AG09319 (cell line): ENCODE measurements at regions not wholly inside any gene's neighbourhood (a gene's known extent, or its start where the extent isn't known, plus 50 kb on each side); places are given as distances from the start of the nearest gene placed in this dataset.
"Not testable (repeated sequence)": the region's sequence is repeated elsewhere in the genome, so short reads cannot be mapped to it uniquely, and the experiment has no call there.

Experiments used
- DNase-seq: peaks from one replicate; pipeline ENCODE4 v3.0.0-alpha.2; 2010; ENCODE audit warnings: low read depth; ENCODE audit errors: extremely low read depth
- TF ChIP-seq, protein P1 (sequence below): IDR thresholded peaks from 2 replicates; pipeline ENCODE4 v1.5.1; 2011; ENCODE audit warnings: low read depth, mild to moderate bottlenecking, inconsistent platforms, low read length, moderate library complexity

DNA sequence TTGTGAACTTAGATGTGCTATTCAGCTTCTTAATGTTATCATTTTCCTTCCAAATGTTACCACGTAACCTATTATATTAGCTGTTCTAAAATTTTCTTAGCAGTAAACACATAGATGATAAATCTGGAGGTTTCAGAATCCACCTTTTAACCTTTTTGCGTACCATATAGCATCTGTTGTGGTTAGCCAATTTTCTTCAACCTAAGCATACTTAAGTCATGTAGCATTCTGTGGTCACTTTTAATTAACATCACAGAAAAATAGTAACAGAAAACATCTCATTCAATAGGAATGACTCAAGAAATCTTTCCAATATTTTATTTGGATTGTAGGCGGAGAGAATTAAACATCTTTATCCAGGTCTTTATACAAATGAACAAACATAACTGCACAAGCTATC is 1465.3 kb upstream of the GBE1 start:
- no peak for DNase-seq
- TF ChIP-seq, protein P1, sequence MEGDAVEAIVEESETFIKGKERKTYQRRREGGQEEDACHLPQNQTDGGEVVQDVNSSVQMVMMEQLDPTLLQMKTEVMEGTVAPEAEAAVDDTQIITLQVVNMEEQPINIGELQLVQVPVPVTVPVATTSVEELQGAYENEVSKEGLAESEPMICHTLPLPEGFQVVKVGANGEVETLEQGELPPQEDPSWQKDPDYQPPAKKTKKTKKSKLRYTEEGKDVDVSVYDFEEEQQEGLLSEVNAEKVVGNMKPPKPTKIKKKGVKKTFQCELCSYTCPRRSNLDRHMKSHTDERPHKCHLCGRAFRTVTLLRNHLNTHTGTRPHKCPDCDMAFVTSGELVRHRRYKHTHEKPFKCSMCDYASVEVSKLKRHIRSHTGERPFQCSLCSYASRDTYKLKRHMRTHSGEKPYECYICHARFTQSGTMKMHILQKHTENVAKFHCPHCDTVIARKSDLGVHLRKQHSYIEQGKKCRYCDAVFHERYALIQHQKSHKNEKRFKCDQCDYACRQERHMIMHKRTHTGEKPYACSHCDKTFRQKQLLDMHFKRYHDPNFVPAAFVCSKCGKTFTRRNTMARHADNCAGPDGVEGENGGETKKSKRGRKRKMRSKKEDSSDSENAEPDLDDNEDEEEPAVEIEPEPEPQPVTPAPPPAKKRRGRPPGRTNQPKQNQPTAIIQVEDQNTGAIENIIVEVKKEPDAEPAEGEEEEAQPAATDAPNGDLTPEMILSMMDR: no peak

DNA sequence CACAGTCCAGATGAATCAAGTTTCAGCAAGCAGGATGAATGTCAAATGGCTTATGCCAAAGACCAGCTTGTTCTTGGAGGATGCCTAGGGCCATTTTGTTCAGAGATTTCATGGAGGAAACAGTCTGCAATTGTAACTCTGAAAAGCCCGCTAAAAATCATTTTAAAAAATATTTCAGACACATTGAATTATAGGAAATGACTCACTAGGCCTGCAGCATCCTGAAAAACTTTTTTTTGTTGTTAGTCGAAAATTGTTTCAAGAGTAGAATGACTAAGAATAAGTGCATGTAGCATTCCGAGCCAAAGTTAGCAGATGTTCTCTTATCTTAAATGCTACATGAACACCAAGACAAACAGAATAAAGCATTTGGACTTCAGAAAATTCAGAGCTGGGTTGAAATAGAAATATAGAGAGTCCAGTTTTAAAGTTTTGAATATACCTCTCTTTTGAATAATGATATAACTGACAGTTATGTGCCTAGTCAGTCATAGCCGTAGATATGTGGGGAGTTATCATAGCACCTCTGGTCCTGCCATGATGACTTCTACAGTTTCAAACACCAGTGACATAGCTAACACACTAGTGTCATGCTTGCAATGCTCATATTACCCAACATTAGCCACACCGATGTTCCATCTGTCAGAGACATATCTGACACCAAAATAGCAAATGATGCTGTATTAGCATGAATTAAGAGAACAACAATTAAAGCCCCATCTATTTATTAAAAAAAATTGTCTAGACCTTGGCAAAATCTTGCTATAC is 1462.8 kb upstream of the GBE1 start:
- no peak for DNase-seq
- TF ChIP-seq, protein P1: no peak

DNA sequence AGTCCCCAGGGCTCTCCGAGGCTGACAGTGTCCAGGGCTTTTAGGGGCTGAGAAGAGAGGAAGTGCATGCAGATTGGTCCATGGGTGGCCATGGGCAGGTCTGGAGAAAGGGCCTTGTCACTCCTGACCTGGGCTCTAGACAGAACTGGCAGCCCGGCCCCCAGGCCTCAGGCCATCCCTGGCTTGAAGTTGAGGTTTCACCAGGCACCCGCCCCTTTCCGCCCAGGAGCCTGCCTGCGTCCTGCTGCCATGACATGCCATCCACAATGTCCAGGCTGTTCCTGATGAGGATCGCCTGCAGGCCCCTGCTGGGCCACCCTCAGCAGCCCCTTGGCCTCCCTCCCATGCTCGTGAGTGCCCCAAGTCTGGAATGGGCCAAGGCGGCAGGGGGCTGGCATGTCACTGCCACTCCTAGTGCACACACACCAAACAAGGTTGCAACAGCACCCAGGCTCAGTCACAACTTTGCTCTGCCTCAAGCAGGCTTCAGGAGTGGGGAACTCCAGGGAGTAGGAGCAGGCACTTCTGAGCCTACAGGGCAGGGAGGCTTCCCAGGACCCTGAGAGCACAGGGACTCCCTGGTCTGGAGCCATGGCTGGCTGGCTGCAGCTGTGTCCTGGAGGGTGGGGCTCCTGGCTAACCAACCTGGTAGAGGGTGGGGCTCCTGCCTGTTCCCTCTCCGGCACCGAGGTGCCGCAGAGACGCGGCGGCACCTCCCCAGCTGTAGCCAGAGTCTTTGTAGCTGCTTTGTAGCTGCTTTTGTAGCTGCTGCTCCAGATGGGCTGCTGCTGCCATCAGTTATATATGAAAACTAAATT is 1457.1 kb upstream of the GBE1 start:
- TF ChIP-seq, protein P1: no peak
- DNase-seq: no peak

DNA sequence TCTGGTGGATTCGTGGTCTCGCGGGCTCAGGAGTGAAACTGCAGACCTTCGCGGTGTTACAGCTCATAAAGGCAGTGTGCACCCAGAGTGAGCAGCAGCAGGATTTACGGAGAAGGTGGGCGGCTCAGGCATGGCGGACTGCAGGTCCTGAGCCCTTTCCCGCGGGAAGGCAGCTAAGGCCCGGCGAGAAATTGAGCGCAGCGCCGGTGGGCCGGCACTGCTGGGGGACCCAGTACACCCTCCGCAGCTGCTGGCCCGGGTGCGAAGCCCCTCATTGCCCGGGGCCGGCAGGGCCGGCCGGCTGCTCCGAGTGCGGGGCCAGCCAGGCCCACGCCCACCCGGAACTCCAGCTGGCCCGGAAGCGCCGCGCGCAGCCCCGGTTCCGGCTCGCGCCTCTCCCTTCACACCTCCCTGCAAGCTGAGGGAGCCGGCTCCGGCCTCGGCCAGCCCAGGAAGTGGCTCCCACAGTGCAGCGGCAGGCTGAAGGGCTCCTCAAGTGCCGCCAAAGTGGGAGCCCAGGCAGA is 1456.2 kb upstream of the GBE1 start:
- DNase-seq: not testable (repeated sequence)

DNA sequence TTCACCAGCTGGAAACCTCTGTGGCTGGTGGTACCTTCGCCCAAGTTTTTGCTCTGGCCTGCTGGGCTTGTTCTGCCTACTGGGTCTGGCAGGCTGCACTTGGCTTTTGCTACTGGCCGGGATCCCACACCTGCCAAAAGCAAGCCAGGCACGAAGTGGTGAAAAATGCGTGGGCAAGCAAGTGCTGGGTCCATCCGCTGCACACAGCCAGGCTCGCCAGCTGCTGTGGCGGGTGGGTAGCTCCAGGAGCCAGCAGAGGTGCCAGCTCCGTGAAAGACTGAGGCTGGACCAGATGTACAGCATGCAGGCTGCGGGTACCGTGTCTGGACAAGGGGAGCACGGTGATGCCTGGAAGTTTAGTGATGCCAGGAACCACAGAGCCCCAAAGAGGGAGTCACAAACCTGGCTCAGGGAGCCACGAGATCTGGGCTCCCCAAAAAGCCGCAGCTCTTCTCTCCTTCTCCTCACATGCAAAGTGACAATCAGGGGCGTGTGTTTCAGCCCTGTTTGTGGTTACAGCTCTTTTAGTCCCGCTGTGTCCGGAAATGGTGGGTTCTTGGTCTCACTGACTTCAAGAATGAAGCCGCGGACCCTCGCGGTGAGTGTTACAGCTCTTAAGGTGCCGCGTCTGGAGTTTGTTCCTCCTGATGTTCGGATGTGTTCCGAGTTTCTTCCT is 1455.6 kb upstream of the GBE1 start:
- TF ChIP-seq, protein P1: no peak
- DNase-seq: no peak

DNA sequence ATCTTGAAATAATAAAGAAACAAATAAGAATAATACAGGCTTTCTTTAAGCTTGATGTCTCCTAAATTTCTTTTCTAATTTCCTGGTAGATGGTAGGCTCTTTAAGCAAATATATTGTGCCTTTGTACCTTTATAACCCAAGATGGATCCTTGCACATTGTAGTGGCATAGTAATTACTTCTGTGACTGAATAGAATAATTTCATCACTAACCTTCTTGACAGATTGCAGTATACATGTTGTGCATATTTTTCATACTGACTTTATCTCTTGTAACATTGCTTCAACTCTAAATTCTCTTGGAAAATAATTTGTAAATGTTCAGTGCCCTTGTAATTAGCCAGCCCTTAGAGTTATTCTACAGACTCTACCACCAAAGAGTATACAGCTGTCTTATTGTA is 1433.8 kb upstream of the GBE1 start:
- TF ChIP-seq, protein P1: no peak

DNA sequence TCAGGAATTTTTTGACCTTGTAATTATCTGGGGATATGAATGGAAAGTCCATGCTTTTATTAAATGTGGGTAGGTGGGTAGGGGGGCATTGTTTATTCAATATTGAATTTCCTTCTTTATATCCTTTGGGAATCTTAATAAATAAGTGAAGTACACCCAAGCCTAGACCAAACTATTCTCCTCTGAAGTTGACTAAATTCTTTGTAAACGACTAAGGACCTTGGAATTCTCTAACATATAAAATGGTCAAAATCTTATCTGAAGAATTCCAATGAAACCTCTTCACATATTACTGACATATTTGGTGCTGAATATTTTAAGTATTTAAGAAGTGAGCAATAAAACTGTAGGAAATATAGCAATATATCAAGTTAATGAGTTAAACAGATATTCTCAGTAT is 1432.1 kb upstream of the GBE1 start:
- TF ChIP-seq, protein P1: no peak
- DNase-seq: no peak

More for the DNA sequence above, 1433.8 kb upstream of the GBE1 start:
- DNase-seq: no peak
